GM18505 (cell line): ENCODE measurements at regions not wholly inside any gene's neighbourhood (a gene's known extent, or its start where the extent isn't known, plus 50 kb on each side); places are given as distances from the start of the nearest gene placed in this dataset.

ENCODE experiments used
- ATAC-seq: cut with Tn5 transposase; IDR thresholded peaks from one replicate; pipeline ENCODE4 v1.9.1; 2021; ENCODE audit not compliant: unreplicated experiment
- POLR2A ChIP-seq: IDR thresholded peaks from 4 replicates; pipeline ENCODE4 v1.6.1; 2011; ENCODE audit warnings: borderline replicate concordance; ENCODE audit not compliant: insufficient read depth, insufficient read length; ENCODE audit errors: extremely low read depth

DNA sequence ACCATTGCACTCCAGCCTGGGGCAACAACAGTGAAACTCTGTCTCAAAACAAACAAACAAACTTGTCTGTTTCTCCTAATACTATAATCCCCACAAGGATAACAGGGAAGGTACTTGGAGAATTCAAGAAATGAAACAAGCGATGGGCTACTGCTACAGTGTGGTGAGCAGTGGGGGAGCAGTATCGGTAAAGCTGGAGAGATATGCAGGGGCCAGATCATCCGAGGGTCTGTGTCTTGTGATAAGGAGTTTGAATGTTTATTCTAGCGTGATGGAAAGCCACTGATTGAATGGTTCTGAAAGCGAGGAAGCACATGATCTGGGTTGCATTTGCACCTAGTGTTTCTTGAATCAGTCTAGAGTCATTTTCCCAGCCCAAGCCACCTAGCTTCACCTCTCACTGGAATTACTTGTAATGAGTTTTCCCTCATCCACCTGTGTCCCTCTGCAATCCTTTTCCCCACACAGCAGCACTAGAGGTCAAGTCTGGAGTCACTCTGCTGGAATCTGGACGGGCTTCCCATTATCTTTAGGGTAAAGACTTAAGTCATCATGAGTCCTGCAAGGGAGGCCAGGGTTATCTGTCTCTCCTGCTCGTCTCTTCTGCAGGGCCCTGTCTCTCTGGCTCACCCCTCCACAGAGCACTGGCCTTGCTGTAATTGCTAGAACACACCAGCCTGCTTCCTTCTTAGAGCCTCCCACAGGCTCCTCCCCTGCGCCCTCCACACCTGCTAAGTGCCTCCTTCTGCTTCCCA, 162.3 kb downstream of the KLF5 start:
- ATAC-seq = no peak
- no peak for TF ChIP-seq POLR2A

DNA sequence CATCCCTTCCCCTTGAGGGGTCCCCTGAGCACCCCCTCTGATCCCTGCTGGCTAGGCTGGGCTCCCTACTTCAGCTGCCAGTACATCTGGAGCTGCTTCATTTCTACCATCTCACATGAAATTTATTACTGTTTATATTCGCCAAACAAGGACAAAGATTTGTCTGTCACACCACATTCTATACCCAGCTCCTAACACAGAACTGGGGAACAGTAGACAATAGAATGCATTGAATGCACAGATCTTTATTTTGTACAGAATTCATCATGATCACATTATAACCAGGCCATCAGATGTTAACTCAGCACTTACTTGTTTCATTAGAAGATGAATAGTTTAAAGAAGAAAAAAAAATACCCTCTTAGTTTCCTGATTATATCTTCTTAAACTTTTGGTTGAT, 159.4 kb downstream of the KLF5 start:
- no peak for TF ChIP-seq POLR2A
- no peak for ATAC-seq

DNA sequence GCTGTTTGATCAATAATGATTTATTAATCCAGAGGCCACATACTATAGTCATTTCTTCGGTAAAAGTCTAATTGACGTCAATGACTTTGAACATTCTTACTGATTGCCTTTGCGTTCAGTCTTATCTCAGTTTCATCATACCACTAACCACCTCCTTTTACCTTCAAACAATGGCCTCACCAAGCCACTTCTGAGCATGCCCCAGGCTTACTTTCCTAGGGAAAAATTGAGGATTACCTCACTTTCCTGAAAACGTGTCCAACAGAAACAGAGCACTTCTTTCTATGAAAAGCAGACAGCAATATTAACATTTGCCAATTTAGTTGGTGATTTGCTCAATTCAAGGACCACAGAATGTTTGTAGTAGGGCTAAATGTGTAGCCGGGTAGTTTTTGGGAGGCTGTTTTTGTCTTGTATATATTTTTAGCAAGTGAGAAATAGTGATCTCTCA, 157.6 kb downstream of the KLF5 start:
- no peak for TF ChIP-seq POLR2A

DNA sequence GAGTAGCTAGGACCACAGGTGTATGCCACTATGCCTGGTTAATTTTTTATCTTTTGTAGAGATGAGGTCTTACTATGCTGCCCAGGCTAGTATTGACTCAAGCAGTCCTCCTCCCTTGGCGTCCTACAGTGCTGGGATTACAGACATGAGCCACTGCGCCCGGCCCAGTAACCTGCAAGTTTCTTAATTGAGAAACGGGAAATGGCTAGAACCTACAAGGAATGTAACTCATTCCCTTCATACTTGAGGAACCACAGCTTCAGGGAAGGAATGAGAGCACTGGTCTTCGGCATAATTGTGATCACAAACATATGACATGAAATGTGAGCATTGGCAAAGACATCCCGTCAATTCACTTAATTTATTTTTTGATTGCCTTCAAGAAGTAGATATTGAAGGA, 157.0 kb downstream of the KLF5 start:
- ATAC-seq = no peak
- no peak for TF ChIP-seq POLR2A

More for the DNA sequence above, 157.6 kb downstream of the KLF5 start:
- ATAC-seq = no peak

DNA sequence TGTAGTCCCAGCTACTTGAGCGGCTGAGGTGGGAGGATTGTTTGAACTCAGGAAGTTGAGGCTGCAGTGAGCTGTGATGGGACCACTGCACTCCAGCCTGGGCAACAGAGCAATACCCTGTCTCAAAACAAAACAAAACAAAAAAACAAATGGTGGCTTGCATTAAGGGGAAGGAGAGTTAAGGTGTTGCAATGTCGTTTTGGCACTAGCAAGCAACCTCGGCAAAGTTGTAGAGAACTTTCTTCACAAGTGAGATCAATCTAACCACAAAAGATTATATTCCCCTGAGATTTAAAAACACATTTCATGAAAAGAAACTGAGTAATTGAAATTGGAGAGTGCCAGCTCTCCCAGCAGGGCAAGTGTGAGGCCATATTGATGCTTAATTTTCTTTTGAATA, 153.7 kb downstream of the KLF5 start:
- TF ChIP-seq POLR2A = no peak
- ATAC-seq = no peak

DNA sequence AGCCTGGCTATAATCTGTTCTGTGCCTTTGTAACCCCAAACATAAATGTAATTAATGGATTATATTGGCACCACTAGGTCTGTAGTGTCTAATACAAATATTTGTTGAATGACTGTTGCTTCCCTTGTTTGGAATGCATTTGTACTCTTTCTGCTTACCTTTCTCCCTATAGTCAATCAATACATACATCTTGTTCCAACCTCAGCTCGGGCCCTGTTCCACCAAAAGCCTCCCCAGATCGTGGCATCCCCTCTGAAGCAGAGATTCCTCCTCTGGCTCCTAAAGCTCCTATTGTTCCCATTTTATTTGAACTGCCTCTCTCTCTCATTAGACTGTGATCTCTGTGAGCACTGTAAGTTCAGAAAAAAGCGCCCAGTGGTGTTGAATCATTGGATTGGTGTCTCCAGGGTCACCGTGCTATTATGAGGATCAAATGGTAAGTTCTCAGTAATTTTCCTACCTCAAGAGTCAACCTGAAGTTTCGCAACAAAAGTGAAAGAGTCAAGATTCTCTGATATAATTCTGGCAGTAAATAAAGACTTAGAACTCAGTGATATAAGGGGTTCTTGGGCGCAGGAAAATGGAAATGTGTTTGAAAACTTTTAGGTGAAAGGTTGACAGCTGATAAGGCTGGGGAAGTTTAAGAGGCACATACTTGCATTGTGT, 151.5 kb downstream of the KLF5 start:
- TF ChIP-seq POLR2A = no peak
- ATAC-seq = no peak

DNA sequence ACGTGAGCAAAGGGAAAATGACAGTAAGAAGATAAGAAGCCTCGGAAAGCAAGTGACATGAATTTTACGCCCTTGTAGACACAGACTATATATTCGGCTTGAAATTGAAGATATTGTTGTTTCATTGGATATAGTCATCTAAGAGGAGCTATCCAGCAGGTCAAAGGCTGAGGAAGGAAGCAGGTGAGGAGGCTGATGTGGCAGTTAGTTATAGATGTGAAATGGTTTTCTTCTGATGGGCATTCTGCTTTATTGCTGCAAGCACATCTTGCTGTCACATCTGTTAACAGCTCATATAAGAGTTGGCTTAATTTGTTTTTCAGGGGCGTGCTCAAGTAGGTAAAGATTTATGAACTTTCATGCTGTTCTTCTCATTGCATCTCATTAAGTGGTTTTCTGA, 146.1 kb downstream of the KLF5 start:
- ATAC-seq = no peak
- no peak for TF ChIP-seq POLR2A

DNA sequence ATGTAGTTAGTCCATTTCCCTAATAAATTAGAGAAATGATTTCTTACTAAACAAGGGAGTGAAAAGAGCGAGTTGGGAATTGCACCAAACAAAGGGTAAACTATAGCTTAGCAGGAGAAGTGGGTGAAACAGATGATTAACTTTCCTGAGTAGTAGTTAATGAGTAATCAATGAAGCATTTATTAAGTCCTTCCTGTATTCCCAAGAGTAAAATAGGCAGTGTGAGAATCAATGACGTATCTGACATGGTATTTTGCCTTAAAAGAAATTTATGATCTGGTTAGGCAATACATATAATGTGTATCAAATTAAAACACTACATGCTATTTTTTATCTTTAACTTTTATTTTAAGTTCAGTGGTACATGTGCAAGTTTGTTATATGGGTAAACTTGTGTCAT, 142.8 kb downstream of the KLF5 start:
- no peak for ATAC-seq

DNA sequence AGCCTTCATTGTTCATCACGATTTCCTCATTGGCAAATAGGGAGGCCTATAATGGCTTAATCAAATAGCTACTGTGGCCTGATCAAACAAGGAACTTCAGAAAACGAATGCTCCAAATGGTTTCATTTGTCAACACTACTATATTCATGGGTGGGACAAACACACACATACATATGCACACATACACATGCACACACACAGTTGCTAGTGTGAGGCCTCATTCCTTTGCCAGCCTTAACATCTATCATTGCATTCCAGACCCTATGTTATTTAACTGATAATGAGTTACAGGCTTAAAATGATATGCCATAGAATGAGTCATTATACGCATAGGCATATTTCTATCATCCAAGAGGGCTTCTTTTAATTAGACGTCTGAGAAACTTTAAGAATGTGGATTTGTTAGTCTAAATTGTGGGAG, 140.2 kb downstream of the KLF5 start:
- TF ChIP-seq POLR2A = no peak
- ATAC-seq = no peak

More for the DNA sequence above, 142.8 kb downstream of the KLF5 start:
- TF ChIP-seq POLR2A = no peak

DNA sequence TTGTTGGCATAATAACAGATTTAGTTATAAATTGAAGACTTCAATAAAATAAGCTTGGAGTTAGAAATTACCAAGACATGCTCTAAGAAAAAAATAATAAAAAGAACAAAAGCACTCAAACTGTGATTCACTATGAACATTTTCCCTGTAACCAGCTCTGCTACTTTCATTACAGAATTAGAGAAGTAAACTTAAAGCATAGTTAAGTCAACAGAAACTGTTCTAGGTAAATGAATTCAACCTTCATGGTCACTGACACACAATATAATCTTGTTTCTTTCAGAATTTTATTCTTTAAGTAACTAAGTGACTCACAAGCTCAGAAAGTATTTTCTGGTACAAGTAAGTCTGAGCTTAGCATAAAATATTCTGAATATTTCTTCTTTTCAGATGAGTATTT, 136.3 kb downstream of the KLF5 start:
- TF ChIP-seq POLR2A = no peak
- ATAC-seq = no peak

DNA sequence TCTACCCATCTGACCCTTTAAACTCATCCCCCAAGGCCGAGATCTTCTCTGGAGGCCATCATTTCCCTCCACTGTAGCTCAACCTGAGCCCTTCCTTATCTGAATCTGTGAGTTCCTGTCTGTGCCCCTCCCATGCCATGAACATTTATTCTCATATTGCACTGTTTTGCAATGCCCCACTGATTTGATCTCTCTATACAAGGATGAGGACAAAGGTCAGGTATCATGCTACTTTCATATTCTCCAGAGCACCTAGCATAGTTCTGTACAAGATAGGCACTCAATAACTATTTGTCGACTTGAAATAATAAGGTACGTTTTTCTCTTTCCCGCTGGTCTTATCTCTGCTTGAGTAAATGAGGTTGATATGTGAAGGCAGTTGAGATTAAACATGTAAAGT, 135.5 kb downstream of the KLF5 start:
- no peak for ATAC-seq
- TF ChIP-seq POLR2A = no peak

DNA sequence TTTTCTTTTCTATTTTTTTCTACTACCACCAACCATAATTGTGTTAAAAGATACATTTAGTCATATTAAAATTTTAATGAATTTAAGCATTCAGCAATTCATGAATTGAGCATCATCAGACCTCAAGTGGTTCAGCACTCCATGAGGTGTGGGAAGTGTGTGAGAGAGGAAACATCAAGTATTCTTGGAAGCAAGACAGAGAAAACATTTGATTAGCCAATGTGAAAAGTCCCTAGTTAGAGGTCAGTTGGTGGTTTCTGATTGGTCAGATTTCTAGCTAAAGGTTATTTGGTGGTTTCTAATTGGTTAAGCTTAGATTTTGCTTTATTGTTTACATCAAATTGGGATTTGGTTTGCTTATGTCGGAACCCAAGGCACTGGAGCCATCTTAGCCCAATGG, 134.7 kb downstream of the KLF5 start:
- TF ChIP-seq POLR2A = no peak
- no peak for ATAC-seq

DNA sequence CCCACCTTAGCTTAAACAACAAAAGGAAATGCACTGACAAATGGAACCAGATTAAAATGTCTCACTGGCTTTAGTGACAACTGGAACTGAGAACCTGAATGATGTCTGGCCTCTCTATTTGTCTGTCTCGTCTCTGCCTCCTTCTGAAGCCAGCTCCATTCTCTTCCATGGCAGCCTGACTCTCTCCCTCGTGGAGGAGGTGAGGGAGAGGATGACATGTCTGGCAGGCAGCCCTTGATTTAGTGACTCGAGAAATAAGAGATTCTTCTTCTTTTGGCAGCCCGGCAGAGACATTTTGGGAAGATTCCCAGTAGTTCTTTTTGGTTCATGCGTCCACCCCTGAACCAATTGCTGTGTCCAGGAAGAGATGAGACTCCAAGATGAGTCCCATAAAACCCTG, 131.7 kb downstream of the KLF5 start:
- no peak for ATAC-seq
- TF ChIP-seq POLR2A = no peak

DNA sequence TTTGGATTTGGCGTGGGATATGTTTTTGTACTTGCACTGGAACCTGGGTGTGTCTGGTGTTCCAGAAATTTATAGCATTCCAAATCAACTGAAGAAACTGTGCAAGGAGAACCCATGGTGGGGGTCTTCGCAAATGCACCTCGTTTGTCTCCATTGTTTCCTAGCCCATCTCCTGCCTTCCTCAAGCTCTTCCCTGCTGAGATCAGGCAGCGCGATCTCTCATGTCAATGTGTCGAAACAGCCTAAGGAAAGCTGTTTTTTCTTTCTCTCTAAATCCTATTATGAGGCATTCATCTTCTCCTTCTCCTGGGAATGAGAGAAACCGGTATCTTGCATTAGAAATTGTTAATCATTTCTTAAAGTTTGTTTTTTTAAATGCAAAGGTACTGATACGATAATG, 131.0 kb downstream of the KLF5 start:
- no peak for ATAC-seq
- TF ChIP-seq POLR2A = no peak
